Pulmonary artery endothelial cell (primary cell): ENCODE measurements at regions not wholly inside any gene's neighbourhood (a gene's known extent, or its start where the extent isn't known, plus 50 kb on each side); places are given as distances from the start of the nearest gene placed in this dataset.

ENCODE experiments used
- DNase-seq: peaks from one replicate; pipeline ENCODE4 v3.0.0-alpha.2; 2011; ENCODE audit warnings: low read depth, low spot score

GRCh38 chr5:68379275-68380036, 163.9 kb downstream of the PIK3R1 start:
- no peak for DNase-seq

DNA sequence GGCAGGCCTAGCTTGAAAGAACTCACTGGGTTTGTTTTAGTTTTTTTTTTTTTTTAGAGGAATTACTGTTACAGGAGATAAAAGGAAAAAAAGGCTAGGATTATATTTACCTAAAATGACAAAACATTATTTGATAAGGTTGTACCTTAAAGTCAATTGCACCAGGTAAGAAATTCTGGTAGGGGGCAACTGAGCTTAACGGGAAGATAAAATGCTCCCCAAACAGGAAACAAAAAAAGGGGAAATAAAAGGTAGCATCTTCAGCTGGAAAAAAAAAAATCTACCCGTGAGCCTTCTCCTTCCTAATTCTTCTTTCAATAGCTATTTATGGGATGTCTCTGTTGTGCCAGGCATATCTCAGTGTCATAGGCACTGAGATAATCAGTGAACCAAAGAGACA, 164.5 kb downstream of the PIK3R1 start:
- no peak for DNase-seq

DNA sequence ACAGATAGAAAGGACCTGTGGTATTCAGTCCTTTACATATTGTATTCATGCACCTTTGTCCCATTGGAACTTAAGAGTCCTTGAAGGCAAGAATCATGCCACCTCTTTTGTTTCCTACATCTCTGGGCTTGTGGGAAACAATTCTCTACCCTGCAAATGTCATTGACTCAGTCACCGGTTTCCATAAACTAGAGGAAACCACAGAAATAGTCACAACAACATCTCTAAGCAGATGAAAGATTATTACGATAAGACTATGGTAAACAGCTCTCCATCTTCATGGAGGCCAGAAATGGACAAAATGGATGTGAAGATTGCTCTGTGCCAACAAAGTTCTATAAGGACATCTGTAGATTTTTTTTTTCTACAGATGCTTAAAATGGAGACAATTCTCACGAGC, 165.5 kb downstream of the PIK3R1 start:
- no peak for DNase-seq

- DNase-seq = no peak
Observed at GRCh38 chr5:68381909-68382308, 166.4 kb downstream of the PIK3R1 start.

- no peak for DNase-seq
Observed at GRCh38 chr5:68382640-68383039, 167.1 kb downstream of the PIK3R1 start.

GRCh38 chr5:68383888-68384310, 168.3 kb downstream of the PIK3R1 start:
- DNase-seq = no peak

- DNase-seq = no peak
Observed at GRCh38 chr5:68384936-68385594, 169.5 kb downstream of the PIK3R1 start.

GRCh38 chr5:68385936-68386335, 170.4 kb downstream of the PIK3R1 start:
- DNase-seq = no peak

GRCh38 chr5:68387074-68387796, 171.7 kb downstream of the PIK3R1 start:
- no peak for DNase-seq

- DNase-seq = no peak
Observed at GRCh38 chr5:68389618-68390017, 174.1 kb downstream of the PIK3R1 start.

DNA sequence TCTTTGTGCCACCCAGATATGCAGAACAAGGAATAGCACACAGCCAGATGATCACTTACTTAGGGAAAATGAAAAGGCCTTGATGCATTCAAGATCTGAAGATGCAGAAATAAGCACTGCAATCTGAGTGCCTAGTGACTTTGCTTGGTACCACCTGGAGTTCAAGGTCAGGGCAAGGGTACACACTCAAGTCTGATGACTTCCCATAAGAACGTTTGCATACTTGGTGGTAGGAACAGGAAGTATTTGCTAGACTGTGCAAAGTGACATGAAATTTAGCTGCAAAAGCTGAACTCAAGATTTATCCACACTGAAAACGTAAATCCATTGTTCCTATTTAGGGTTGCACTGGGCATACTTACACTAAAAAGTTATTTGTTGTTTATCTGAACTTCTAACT, 177.1 kb downstream of the PIK3R1 start:
- no peak for DNase-seq

DNA sequence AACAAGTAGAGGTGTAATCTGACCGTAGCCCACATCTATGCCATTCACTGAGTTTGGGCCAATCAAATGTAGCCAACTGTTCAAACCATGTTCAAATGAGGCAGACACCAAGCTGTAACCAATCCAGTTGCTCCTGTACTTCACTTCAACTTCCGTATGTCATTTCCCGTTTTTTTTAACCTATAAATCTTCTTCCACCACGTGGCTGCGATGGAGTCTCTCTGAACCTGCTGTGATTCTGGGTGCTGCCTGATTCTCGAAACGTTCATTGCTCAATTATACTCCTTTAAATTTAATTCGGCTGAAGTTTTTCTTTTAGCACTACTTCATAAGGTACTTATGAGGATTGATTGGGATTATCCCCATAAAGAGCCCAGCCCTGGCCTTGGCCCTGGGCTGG, 179.7 kb downstream of the PIK3R1 start:
- no peak for DNase-seq

GRCh38 chr5:68395926-68396511, 180.5 kb downstream of the PIK3R1 start:
- no peak for DNase-seq

DNA sequence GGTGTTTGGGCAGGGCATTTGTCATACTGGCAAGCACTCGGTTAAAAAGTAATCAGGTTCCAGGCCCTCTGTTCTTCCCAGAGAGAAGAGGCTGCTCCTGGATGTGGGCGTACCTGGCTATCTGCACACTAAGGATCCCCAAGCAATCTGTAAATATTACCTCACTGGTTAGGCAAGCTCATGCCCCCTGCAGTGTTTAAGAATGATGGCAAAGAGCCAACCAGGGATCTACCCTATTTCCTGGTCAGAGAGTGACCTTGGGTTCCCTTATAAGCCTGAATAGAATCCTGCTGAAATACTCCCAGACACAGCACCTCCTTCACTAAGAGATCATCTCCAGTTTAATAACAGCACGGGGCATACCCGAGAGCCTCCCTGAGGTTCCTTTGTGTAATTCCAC, 181.2 kb downstream of the PIK3R1 start:
- no peak for DNase-seq

- no peak for DNase-seq
Observed at GRCh38 chr5:68398146-68398812, 182.7 kb downstream of the PIK3R1 start.

DNA sequence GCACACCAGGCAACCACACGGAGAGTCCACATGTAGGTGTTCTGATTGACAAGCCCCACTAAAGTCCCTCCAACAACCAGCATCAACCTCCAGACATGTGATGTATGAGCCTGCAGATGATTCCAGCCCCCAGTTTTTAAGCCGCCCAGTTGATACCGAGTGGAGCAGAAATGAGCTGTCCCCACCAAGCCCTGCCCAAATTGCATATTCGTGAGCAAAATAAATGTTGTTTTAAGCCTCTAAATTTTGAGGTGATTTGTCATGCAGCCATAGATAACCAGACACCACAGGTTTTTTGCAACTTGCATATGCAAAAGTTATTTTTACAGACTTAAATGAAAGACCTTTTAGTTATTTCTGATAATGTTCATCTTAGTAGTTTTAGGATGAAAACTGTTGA, 187.7 kb downstream of the PIK3R1 start:
- no peak for DNase-seq

DNA sequence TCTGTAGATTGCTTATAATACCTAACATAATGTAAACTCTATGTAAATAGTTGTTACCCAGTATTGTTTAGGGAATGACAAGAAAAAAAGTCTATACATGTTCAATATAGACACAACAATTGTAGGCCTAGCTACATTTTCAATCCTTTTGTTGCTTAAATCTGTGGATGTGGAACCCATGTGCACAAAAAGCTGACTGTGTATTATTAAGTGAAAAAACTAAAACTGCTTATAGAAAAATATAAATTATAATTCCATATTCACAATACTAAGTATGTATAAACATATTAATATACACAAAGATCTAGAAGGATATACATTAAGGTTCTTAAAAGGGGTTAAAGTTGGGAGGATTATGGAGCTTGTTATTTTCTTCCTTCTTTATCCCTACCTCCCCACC, 188.7 kb downstream of the PIK3R1 start:
- DNase-seq = no peak

DNA sequence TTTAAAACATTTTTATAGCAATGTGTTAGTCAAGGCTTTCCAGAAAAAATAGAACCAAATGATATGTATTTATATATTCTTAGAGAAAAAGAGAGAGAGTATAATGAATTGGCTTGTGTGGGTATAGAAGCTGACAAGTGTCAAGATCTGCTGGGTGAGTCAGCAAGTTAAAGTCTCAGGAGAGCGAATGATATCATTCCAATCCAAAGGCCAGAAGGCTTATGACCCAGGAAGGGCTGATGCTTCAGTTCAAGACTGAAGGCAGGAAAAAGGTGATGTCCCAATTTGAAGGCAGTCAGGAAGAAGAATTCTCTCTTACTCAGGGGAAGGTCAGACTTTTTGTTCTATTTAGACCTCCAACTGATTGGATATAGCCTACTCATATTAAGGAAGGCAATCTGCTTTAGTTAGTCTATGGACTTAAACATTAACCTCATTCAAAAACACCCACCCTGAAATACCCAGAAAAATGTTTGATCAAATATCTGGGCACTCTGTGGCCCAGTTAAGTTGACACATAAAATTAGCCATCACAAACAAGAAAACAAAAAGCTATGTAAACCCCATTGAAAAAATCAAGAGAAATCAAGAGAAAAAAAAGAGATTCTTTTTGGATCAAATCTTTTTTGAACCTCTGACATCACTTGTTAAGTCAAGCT, 189.6 kb downstream of the PIK3R1 start:
- DNase-seq = no peak

- no peak for DNase-seq
Observed at GRCh38 chr5:68405784-68406743, 190.5 kb downstream of the PIK3R1 start.

- no peak for DNase-seq
Observed at GRCh38 chr5:68406767-68407241, 191.2 kb downstream of the PIK3R1 start.
